GM19324 (cell line): ENCODE measurements at regions not wholly inside any gene's neighbourhood (a gene's known extent, or its start where the extent isn't known, plus 50 kb on each side); places are given as distances from the start of the nearest gene placed in this dataset.
A peak's percentile ranks its signal among the peaks of the same experiment; 100 is the strongest.

ENCODE experiments used
- ATAC-seq: cut with Tn5 transposase; IDR thresholded peaks from one replicate; pipeline ENCODE4 v1.9.1; 2021; ENCODE audit warnings: mild to moderate bottlenecking, moderate library complexity; ENCODE audit not compliant: unreplicated experiment, low FRiP score

DNA sequence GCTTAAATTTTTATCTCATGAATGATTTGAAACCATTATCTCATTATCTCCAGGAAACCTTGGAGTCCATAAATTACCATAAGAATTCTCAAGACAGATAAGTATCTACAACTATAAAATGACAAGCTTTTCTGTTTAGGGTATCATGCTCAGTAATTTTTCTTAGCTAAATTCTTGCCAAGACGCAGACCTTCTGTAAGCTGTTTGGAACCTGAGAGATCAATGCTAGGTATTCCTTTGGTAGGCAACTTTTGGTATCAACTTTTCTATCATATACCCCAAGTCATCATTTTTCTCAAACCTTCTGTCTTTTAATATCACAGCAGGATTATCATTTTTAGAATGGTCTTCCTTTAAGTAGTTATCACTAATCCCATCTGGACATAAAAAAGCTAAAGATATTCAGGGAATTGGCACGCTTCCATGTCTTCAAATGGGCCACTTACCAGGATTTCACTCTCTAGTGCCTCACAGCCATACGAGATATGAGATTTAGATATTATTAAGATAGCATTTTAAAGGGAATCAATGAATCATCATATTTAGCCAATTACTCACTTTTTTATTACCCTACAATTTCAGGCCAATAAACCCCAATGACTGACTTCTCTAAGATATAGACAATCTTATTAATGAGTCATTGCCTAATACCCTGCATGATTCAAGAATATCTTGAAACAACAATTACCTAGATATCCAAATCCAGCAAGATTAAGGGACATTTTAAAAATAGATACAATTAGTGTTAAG, 544.1 kb downstream of the HTR7 start:
- no peak for ATAC-seq

DNA sequence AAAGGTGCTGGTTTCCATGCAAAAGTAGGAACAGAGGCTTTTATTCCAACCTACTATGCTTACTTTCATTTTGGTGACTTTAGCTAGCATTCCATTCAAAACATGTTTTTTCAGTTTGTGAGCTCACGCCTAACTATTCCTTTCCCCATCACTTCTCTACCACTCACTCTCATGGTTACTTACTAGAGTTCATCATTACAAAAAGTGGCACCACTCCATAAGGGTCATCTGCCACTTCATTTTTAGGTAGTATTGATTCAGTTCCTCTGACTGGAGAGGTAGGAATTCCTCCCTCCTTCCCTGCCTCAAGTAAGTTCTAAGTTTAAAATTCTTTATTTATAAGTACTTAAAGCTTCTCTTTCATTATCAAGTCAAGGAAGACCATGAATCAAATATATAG, 543.1 kb downstream of the HTR7 start:
- ATAC-seq: no peak

DNA sequence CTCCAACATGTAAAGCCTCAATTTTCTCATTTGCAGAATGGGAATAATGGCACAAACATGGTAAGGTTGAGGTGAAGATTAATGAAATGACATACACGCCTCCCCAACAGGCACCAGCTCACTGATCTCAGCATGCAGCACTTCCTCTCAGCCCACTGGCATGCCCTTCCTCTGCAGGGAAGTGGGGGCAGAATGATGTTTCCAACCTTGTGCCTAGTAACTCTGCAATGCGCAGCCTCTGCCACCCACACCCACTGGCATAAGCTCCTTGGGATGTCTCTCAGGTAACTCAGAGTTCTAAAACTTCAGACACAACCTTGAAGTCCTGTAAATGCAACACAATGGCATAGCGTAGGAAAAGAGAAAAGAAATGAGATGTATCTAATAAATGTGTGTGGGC, 540.7 kb downstream of the HTR7 start:
- ATAC-seq: no peak

DNA sequence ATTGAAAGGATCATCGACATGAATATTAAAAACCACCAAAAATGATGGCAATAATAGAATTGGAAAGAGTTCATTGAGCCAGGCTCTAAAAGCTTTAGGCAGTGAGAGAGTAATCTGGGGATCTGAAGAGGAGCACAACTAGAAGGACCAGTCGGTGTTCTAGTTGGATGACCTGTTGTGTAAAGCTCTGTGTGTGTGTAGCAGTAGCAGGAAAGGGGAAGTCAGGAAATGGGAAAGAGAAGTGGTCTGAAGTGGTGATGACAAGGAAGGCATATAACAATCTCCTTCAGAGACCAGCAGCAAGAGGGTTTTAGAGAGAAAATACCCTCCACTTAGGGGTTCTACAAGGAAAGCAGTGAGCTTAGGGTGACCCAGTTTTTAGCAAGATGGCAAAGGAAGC, 539.2 kb downstream of the HTR7 start:
- no peak for ATAC-seq

DNA sequence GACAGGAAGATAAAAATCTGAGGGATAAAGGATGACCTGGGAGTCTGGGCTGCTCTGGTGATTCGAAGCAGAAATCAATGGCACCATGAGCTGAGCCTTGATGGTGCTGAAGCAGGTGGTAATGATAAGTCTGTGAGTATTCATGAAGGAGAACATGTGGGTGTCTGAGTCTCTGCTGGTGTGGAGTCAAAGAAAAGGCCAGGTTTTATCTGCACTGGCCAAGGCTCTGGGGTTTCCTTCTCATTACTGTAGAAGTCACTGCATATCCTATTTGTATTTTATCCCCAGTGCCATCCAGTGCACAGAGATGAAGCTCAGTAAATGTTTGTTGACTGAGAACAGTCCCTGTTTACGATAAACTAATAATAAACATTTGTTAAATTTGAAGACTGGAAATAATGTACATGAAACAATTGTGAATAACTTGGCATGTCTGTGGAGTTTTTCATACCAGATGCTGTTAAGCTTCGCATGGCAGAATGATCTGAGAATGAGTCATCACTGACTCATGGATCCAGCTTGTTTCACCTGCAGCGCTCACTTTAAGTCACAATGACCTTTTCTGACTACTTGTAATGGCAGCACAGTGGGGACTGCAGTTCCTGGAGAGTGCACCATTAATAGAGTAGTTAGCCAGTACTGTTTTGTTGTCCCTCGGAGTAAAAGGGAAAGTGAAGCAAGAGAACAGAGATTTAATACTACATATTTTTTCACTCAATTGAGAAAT, 538.5 kb downstream of the HTR7 start:
- peak; percentile 66 for ATAC-seq

DNA sequence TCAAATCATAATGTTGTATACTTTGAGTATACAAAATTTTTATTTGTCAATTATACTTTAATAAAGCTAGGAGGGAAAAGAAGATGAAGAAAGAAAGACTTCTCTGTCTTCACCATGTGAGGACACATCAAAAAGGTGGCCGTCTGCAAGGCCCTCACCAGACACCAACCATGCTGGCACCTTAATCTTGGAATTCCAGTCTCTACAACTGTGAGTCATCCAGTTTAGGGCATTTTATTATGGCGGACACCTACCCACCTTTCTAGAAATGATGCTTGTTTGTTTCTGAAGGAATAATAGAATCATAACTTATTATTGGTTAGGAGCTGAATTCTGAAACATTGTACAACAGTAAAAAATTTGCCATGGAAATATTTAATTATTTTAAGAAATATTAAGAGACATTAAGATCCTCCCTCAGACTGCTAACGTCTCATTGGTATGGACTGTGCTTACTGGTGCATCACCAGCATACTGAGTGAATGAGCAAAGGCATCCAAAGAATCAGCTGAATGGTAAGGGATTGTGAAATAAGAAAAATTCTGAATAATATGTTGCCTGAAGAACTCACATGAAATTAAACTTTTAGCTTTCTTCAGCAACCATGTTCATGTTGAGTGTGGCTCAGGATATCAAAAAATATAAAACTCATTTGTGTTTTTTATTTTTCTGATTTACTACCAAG, 536.6 kb downstream of the HTR7 start:
- ATAC-seq: no peak

DNA sequence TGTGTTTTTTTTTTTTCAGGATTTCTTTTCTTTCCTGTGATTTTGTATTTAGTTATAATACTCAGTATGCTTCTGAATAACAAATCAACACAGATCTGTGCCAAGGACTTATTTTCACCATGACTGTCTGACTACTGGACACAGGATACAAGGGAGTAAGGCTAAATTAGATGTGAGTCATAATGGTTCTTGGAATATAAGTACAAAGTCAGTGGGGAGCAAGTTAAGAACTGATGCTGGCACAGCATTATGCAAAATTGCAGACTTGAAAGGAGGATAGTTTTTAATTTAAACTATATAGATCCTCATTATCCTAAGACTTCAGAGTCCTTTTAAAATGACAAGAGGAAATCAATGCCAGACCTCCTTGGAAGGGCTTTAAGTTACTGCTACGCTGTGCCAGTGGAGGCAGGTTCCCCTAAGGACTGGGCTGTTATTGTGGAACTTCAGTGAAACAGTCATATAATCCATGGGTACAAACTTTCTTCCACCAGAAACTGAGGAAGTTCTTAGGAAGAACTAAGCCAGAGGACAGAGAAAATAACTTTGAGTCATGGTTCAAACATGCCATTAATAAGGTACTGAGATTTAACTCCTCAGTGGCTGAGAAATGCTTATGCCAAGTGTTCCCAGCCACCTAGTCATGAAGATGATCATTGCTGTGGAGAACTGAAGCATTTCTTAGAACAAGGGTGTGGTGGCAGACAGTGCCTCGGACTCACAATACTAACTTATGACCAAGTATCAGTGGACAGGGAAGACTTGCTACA, 531.2 kb downstream of the HTR7 start:
- ATAC-seq: no peak

DNA sequence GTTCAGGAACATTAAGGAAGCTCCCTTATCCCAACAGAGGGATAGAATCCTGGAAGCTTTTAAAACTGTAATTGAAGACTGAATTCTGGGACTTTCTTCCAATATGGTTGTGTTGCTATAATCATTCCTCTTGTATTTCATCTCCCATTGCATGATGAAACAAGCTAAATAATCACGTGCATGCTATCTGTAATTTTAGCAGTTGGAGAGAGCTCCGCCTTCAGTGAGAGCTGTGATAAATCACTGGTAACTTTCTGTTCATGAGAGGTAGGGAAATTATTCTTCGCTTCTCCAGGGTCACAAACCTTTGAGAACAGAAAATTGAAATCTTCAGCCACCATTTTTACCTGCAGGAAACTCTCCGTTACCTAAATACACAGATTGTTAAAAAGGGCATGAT, 530.2 kb downstream of the HTR7 start:
- no peak for ATAC-seq

DNA sequence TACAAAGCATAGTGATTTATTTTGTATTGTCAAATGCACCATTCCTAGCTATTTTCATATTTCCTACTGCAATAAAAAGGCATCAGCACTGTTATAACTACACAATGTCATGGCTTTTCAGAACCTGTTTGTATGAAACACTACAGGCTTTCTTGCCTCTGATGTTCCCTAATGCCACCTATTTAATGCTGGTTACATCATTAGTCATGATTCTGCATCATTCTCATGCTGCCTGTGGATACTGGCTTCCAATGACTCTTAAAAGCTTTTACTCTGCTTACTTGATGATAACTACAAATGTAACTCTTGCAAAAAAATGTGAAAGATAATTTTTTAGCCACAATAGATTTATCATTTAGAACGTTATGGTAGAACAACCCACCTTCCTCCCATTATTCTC, 529.4 kb downstream of the HTR7 start:
- no peak for ATAC-seq

DNA sequence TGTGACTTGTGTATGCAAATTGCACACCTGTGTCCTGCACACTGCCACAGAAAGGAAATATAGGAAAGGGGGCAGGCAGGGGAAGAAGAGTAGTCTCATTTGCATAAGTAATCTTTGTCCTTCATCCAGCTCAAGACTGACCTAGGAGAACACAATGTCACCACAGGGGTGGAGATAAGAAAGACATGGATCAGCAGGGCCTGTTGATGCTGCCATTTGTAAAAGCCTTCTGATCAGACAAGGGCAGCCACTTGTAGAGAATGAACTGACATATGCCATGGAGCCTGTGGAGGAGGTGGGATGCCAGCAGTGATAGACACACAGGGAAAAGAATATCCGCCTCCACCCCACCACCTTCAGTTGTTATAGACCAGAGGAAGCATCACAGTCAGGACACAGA, 528.9 kb downstream of the HTR7 start:
- ATAC-seq: no peak

DNA sequence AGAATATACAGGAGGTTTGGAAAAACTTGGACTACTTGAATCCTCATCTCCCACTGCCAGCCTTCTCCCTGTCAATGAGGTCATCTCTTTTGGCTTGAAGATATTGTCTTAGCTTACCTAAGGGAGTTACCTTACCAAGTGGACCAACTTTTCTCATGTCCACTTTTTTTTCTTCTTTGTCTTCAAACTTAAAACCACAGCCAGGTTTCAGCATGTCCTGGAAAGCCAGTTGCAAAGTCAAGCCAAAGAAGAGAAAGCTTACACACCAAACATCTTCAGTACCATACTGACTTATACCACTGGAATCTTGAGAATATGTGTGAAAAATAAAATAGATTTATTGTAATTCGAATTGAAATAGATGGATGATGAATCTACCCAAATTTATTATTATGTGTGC, 520.5 kb downstream of the HTR7 start:
- no peak for ATAC-seq

DNA sequence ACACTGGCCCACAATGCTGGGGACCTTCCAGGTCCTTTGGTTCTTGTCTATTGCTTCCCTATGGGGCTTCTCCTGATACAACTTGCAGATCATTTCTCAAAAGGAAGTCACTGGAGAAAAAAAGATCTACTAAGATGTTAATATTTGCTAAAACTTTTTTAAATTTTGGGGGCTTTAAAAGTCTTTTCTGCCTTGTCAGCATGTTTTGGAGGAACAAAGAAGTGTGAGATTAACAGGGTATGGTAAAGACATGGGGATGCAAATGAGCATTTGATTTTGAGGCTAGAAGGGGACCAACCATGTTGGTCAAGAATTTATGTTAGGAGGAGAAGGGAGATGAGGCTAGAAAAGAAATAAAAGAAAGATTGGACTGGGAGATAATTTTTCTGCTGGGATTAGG, 515.4 kb downstream of the HTR7 start:
- ATAC-seq: no peak

DNA sequence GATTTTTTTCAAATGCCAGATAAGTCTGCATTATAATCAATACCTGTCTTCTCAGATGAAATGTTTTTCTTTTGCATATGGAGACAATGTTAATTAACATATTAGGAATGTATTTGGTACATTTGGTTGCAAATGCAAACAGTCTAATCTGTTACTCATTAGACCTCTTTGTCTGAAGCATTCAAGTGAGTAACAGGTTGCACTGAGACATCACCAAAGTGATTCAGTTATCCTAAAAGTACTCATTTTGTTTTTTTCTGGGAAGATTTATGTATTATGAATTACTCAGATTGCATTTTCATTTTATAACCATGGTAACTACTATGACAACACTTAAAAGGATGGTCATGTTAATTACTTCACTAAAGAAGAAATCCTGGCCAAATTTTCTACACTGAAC, 513.6 kb downstream of the HTR7 start:
- ATAC-seq: no peak

DNA sequence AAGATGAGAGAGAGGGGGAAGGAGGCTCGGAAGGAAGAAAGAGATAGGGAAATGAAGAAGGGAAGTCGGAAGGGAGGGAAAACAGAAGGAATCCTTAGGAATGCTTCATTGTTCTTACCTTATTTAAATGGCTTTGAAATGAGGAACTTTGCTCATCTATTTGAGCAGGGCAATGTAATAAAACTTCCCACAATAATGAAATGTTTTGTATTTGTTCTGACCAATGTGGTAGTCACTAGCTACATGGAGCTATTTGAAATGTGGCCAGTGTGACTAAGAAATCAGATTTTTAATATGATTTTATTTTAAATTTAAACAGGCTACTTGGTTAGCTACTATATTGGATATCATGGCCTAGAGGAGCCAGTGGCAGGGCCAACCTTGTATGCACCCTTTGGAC, 510.6 kb downstream of the HTR7 start:
- no peak for ATAC-seq

DNA sequence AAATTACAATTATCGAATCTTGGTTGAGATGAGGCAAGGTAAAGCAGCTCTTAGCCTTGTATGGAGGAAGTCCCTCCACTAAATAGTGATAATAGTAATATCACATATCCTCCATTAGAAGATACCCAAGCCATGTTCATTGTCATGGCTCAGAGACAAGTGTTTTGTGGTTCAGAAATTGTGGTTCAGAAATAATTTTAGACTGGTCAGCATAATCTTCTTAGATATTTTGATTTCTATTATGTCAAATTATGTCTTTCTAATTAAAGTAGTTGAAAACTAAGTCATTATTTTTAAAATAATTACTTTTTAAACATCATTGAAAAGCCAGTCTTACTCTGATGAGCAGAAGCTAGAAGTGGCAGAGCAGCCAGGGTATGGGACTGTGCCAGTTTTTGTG, 507.7 kb downstream of the HTR7 start:
- no peak for ATAC-seq

DNA sequence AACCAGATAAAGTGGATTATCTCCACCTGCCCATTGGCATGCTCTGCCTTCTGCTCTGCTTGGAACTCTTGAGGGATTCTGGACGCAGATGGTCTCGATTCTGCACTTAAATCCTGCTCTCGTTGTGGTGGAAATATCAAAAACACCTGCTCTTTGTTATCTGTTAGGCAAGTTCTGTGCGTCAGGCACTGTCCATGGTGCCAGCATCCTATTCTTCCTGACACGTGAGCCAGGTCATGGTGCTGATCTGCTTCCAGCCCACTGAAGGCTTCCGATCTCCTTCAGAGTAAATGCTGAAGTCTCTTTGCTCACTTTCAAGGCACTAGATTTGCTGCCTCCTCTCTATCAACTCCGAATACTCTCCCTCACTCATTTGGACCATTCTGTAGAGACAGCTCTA, 505.6 kb downstream of the HTR7 start:
- ATAC-seq: no peak

DNA sequence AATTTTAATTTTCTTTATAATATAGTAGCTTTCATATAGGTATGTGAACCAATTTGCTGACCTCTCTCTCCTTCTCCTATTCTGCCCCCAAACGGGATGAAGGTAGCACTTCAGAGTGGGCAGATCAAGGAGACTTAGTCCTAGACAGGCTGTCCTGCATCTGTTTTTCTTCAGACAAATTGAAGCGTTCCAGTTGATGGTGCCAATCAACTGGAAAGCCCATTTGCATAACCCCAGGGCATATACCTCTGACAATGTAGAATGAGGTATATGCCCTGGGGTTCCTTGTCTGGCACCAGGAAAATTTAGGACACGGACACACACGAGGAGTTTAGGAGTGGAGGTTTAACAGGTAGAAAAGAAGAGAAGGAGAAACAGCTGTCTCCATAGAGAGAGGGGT, 502.9 kb downstream of the HTR7 start:
- no peak for ATAC-seq

DNA sequence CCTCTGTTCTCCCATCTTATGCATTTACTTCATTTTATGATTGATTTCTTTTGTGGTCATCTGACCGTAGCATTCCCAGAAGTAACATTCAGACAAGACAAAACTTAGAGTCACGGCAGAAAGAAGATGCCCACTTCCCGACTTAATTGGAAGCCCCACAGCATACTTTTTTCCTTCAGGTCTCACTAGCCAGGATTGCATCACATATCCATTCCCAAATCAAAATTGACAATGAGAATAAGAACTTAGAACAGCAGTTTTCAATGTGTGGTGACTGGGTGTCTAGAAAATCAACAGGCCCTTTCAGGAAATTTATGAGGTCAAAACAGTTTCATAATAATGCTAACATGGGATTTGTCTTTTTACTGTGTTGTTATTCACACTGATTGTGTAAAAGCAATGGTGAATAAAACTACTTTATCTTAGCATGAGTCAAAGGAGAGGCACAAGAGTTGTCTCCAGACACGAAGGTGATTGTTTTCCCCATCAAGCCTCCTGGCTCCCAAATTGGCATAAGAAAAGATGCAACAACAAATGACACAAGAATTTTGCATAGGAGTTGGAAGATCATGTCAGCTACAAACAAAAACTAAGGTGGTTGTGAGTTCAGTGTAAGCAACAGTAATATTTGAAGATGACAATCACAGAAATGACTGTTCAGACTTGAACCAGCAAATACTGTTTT, 493.9 kb downstream of the HTR7 start:
- ATAC-seq: no peak

DNA sequence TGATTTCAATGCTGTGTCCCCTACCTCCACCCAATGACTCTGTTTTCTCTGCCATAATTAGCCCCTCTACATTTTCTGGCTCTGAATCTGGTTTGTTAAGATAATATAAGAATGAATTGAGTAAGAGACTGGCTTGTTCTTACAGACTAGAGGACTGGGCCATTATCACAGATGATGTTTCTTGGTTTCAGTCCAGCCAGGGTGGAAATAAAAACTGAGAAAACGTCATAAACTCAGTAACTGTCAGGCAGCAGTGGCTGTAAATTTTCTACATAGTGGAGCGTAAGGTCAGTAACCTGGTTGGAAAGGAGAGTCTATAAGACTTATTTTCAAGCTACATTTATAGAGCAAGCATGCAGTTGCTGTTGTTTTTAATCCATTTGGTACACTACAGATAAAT, 485.4 kb downstream of the HTR7 start:
- no peak for ATAC-seq

DNA sequence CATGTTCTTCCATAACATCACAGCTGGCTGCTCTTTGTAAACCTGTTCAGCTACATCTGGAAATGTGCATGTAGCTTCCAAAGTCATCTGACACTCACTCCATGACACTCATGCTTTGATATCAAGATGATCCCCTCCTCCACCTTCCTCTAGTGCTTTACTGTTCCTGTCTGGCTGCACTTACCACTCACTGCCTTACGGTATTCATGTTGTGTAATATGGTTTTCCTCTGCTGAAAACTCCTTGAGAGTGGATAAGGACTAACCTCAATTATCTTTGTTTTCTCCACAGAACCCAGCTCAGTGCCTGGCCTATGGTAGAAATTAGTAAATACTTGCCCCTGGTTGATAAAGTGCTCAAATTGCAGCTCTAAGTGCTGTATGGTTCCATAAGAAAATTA, 483.9 kb downstream of the HTR7 start:
- ATAC-seq: no peak
